Transverse colon (tissue), 4 donors: ENCODE measurements at regions not wholly inside any gene's neighbourhood (a gene's known extent, or its start where the extent isn't known, plus 50 kb on each side); places are given as distances from the start of the nearest gene placed in this dataset.

Experiments used
- CTCF ChIP-seq, 5 experiments: fragments of 200-600 bp in 3 of 5; fragments of 450-650 bp in 2 of 5; sonication (generic) in 3 of 5; IDR thresholded peaks; 1 replicate in 2 of 5; 2 replicates in 3 of 5; pipeline ENCODE4 v1.5.1; 2016 to 2017; ENCODE audit warnings: antibody characterized with exemption in 5 of 5, inconsistent platforms in 3 of 5, mild to moderate bottlenecking in 2 of 5, moderate library complexity in 1 of 5
- EP300 ChIP-seq: sonication (generic); formaldehyde crosslinking; IDR thresholded peaks from one replicate; pipeline ENCODE4 v1.6.1; 2017; ENCODE audit warnings: antibody characterized with exemption, low read depth
- POLR2A ChIP-seq: fragments of 450-650 bp; IDR thresholded peaks from one replicate; pipeline ENCODE4 v1.6.1; 2016; ENCODE audit warnings: antibody characterized with exemption, mild to moderate bottlenecking, moderate library complexity
- POLR2AphosphoS5 ChIP-seq, 3 donors: sonication (generic); formaldehyde crosslinking; IDR thresholded peaks; one replicate each; pipeline ENCODE4 v1.6.1; 2016; ENCODE audit warnings: antibody characterized with exemption in 3 of 3

DNA sequence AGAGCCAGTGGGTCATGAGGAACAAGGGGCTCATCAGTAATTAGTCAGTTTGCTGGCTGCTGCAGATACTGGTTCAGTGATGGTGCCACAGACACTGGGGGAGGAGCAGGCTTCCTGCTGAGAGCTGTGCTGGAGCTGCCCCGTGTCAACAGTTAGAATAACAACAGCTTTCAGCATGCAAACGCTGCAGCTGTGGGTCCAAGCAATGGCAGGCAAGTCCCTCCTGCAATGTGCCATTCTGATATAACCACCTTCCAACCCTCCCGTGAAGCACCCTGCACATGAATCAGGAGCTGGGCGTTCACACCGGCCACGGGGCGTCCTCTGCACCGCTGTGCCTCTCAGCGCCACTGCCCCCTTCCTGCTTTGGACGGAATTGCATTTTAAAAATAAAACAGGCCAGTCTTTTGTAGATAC is 258.4 kb upstream of the SFSWAP start:
- TF ChIP-seq POLR2A = no peak
- TF ChIP-seq CTCF (IDR thresholded peaks at IDR 0.05) = peak in 4 of 5 experiments; percentile 22 to 34 (median 29)
- TF ChIP-seq POLR2AphosphoS5 (IDR thresholded peaks at IDR 0.05) = no peak
- TF ChIP-seq EP300 = no peak
